HEK293T (cell line): ENCODE measurements at regions not wholly inside any gene's neighbourhood (a gene's known extent, or its start where the extent isn't known, plus 50 kb on each side); places are given as distances from the start of the nearest gene placed in this dataset.

Experiments used
- CTCF ChIA-PET: fragments of 350-600 bp; formaldehyde crosslinking; extraction: SDS; loops from one replicate; lab custom pipeline; 2021; ENCODE audit warnings: antibody characterized with exemption, inconsistent platforms; lab: Yijun Ruan, JAX
- POLR2A ChIA-PET: fragments of 350-600 bp; formaldehyde crosslinking; extraction: SDS; loops from one replicate; lab custom pipeline; 2020; ENCODE audit warnings: antibody characterized with exemption, inconsistent platforms; lab: Yijun Ruan, JAX
- DNase-seq: peaks from one replicate; pipeline ENCODE4 v3.0.0; 2012; ENCODE audit warnings: mixed read lengths; ENCODE audit errors: extremely low spot score
- ARNT ChIP-seq: fragments of 450-650 bp; IDR thresholded peaks from 2 replicates; pipeline ENCODE4 v1.6.1; 2017; ENCODE audit warnings: mild to moderate bottlenecking
- BHLHE40 ChIP-seq: fragments of 450-650 bp; IDR thresholded peaks from 2 replicates; pipeline ENCODE4 v1.6.1; 2016; ENCODE audit warnings: mild to moderate bottlenecking, moderate library complexity, borderline replicate concordance
- CTBP1 ChIP-seq: fragments of 450-650 bp; IDR thresholded peaks from 2 replicates; pipeline ENCODE4 v1.6.1; 2016; ENCODE audit warnings: borderline replicate concordance
- ELF4 ChIP-seq: fragments of 450-650 bp; IDR thresholded peaks from 2 replicates; pipeline ENCODE4 v1.6.1; 2017; ENCODE audit warnings: antibody characterized with exemption
- FOXA1 ChIP-seq: fragments of 450-650 bp; IDR thresholded peaks from 2 replicates; pipeline ENCODE4 v1.6.1; 2016; ENCODE audit warnings: mild to moderate bottlenecking
- FOXK2 ChIP-seq: fragments of 450-650 bp; IDR thresholded peaks from 2 replicates; pipeline ENCODE4 v1.6.1; 2016; ENCODE audit warnings: mild to moderate bottlenecking
- FOXM1 ChIP-seq: fragments of 450-650 bp; IDR thresholded peaks from 2 replicates; pipeline ENCODE4 v1.6.1; 2017; ENCODE audit warnings: mild to moderate bottlenecking, borderline replicate concordance
- HDGF ChIP-seq: fragments of 450-650 bp; IDR thresholded peaks from 2 replicates; pipeline ENCODE4 v1.6.1; 2017; ENCODE audit warnings: antibody characterized with exemption, borderline replicate concordance
- L3MBTL2 ChIP-seq: fragments of 450-650 bp; conservative IDR thresholded peaks from 2 replicates; pipeline ENCODE4 v1.6.1; 2016; ENCODE audit warnings: mild to moderate bottlenecking
- LEF1 ChIP-seq: fragments of 450-650 bp; IDR thresholded peaks from 2 replicates; pipeline ENCODE4 v1.6.1; 2017; ENCODE audit warnings: mild to moderate bottlenecking, borderline replicate concordance
- NFRKB ChIP-seq: fragments of 450-650 bp; IDR thresholded peaks from 2 replicates; pipeline ENCODE4 v1.6.1; 2016; ENCODE audit warnings: mild to moderate bottlenecking, moderate library complexity
- PKNOX1 ChIP-seq: fragments of 450-650 bp; IDR thresholded peaks from 2 replicates; pipeline ENCODE4 v1.6.1; 2016
- SP1 ChIP-seq: fragments of 450-650 bp; IDR thresholded peaks from 2 replicates; pipeline ENCODE4 v1.6.1; 2017
- SUZ12 ChIP-seq: fragments of 450-650 bp; IDR thresholded peaks from 2 replicates; pipeline ENCODE4 v1.6.1; 2016; ENCODE audit warnings: mild to moderate bottlenecking
- TARDBP ChIP-seq: fragments of 450-650 bp; IDR thresholded peaks from 2 replicates; pipeline ENCODE4 v1.6.1; 2016
- ZNF384 ChIP-seq: fragments of 450-650 bp; IDR thresholded peaks from 2 replicates; pipeline ENCODE4 v1.6.1; 2016

GRCh38 chr13:109331011-109331433 lies 455.4 kb downstream of the IRS2 start:
- CTCF ChIA-PET: no interaction called here
- TF ChIP-seq SP1 (no peak), HDGF (no peak), FOXK2 (no peak), NFRKB (no peak), SUZ12 (no peak), BHLHE40 (no peak), ARNT (no peak), LEF1 (no peak), L3MBTL2 (no peak), CTBP1 (no peak), ZNF384 (no peak), FOXM1 (no peak), PKNOX1 (no peak)
- POLR2A ChIA-PET: no interaction called here
- no peak for DNase-seq

GRCh38 chr13:109330123-109330522 lies 456.3 kb downstream of the IRS2 start:
- TF ChIP-seq SUZ12: no peak
- TF ChIP-seq FOXM1: no peak
- TF ChIP-seq SP1: no peak
- no peak for TF ChIP-seq TARDBP
- TF ChIP-seq FOXA1: no peak
- TF ChIP-seq PKNOX1: no peak
- no peak for TF ChIP-seq HDGF
- no peak for TF ChIP-seq ZNF384
- DNase-seq: no peak
- ChIA-PET POLR2A (no interaction called here), CTCF (no interaction called here)

- TF ChIP-seq BHLHE40: no peak
- TF ChIP-seq SUZ12: no peak
- TF ChIP-seq LEF1: no peak
- TF ChIP-seq HDGF: no peak
- TF ChIP-seq ELF4: no peak
- no peak for TF ChIP-seq FOXA1
- TF ChIP-seq CTBP1: no peak
- no peak for TF ChIP-seq TARDBP
- no peak for TF ChIP-seq SP1
- no peak for TF ChIP-seq FOXK2
- no peak for TF ChIP-seq ZNF384
- TF ChIP-seq ARNT: no peak
- no peak for TF ChIP-seq PKNOX1
- no peak for TF ChIP-seq NFRKB
- TF ChIP-seq L3MBTL2: no peak
- TF ChIP-seq FOXM1: no peak
- ChIA-PET POLR2A (no interaction called here), CTCF (no interaction called here)
- no peak for DNase-seq
Measured at GRCh38 chr13:109329175-109329574, 457.2 kb downstream of the IRS2 start.

GRCh38 chr13:109326601-109327000 lies 459.8 kb downstream of the IRS2 start:
- no peak for DNase-seq
- ChIA-PET POLR2A (no interaction called here), CTCF (interaction anchor here (1.0 kb wide), 1 partner anchor 9 kb away, joined by 3 read pairs; no protein-coding TSS in a partner anchor)
- TF ChIP-seq FOXK2: no peak
- TF ChIP-seq TARDBP: no peak
- TF ChIP-seq ARNT: no peak
- TF ChIP-seq BHLHE40: no peak
- no peak for TF ChIP-seq ZNF384
- no peak for TF ChIP-seq SUZ12
- TF ChIP-seq HDGF: no peak
- TF ChIP-seq PKNOX1: no peak
- TF ChIP-seq FOXM1: no peak
- no peak for TF ChIP-seq NFRKB
- TF ChIP-seq FOXA1: no peak
- no peak for TF ChIP-seq LEF1
- TF ChIP-seq SP1: no peak

GRCh38 chr13:109323338-109323737 lies 463.0 kb downstream of the IRS2 start:
- no peak for DNase-seq
- TF ChIP-seq CTBP1: no peak
- no peak for TF ChIP-seq NFRKB
- no peak for TF ChIP-seq FOXA1
- no peak for TF ChIP-seq LEF1
- TF ChIP-seq SUZ12: no peak
- TF ChIP-seq HDGF: no peak
- no peak for TF ChIP-seq SP1
- TF ChIP-seq PKNOX1: no peak
- no peak for TF ChIP-seq L3MBTL2
- no peak for TF ChIP-seq ZNF384
- TF ChIP-seq BHLHE40: no peak
- TF ChIP-seq ELF4: no peak
- CTCF ChIA-PET: no interaction called here
- POLR2A ChIA-PET: no interaction called here
